ENCODE measurements at regions not wholly inside any gene's neighbourhood (a gene's known extent, or its start where the extent isn't known, plus 50 kb on each side); places are given as distances from the start of the nearest gene placed in this dataset.

GRCh38 chr7:17402628-17403278, 104.3 kb downstream of the AHR start:
- TF ChIP-seq POLR2A (IDR thresholded peaks at IDR 0.05) (no peak), CTCF (IDR thresholded peaks at IDR 0.05 in 4 of 5, conservative IDR thresholded peaks at IDR 0.05 in 1 of 5) (no peak)
